H1 (cell line): ENCODE measurements at regions not wholly inside any gene's neighbourhood (a gene's known extent, or its start where the extent isn't known, plus 50 kb on each side); places are given as distances from the start of the nearest gene placed in this dataset.

Source experiments
- CTCF ChIA-PET: fragments of 300-600 bp; sonication (Branson Sonifier 250); formaldehyde crosslinking; loops from one replicate; lab custom pipeline; 2021; ENCODE audit not compliant: partially characterized antibody; lab: Charles Lee
- POLR2A ChIA-PET: fragments of 300-600 bp; sonication (Branson Sonifier 250); formaldehyde crosslinking; loops from one replicate; lab custom pipeline; 2021; ENCODE audit warnings: inconsistent platforms; ENCODE audit not compliant: partially characterized antibody; lab: Charles Lee
- DNase-seq, 2 experiments: peaks; one replicate each; pipeline versions ENCODE4 v3.0.0 to v3.0.0-alpha.2; 2010 to 2022; ENCODE audit warnings: low spot score in 2 of 2, low read depth in 1 of 2, mixed read lengths in 1 of 2
- FAIRE-seq: peaks from 2 replicates; lab custom pipeline; 2011; peaks lifted over from hg19 to GRCh38; lab: Jason Lieb, UNC
- H2AFZ ChIP-seq: 2 replicates; pipeline ENCODE4 v1.8.1; 2012; ENCODE audit warnings: low read length, inconsistent platforms
- H2AK5ac ChIP-seq: 2 replicates; pipeline ENCODE4 v1.6.1; 2013; ENCODE audit warnings: low read depth, low read length
- H2BK120ac ChIP-seq: replicated peaks from 2 replicates; pipeline ENCODE3; 2013; ENCODE audit warnings: low read depth, low read length, inconsistent platforms
- H2BK12ac ChIP-seq: 2 replicates; pipeline ENCODE4 v1.6.1; 2013; ENCODE audit warnings: low read depth, low read length
- H2BK15ac ChIP-seq: 2 replicates; pipeline ENCODE4 v1.6.1; 2013; ENCODE audit warnings: low read length
- H2BK20ac ChIP-seq: 2 replicates; pipeline ENCODE4 v1.6.1; 2013; ENCODE audit warnings: low read length
- H2BK5ac ChIP-seq: 2 replicates; pipeline ENCODE4 v1.6.1; 2013; ENCODE audit warnings: low read depth, low read length
- H3K14ac ChIP-seq: 2 replicates; pipeline ENCODE4 v1.6.1; 2013; ENCODE audit warnings: inconsistent platforms; ENCODE audit not compliant: insufficient read length
- H3K18ac ChIP-seq: 2 replicates; pipeline ENCODE4 v1.6.1; 2013; ENCODE audit warnings: low read length; ENCODE audit errors: extremely low read depth
- H3K23ac ChIP-seq: 2 replicates; pipeline ENCODE4 v1.6.1; 2013; ENCODE audit warnings: inconsistent platforms; ENCODE audit not compliant: insufficient read length
- H3K23me2 ChIP-seq: 2 replicates; pipeline ENCODE4 v1.6.1; 2013; ENCODE audit warnings: low read depth, low read length
- H3K27ac ChIP-seq: 2 replicates; pipeline ENCODE4 v1.6.1; 2011; ENCODE audit warnings: low read depth, low read length, inconsistent platforms
- H3K27me3 ChIP-seq, 4 experiments: replicated peaks in 1 of 4; 1 replicate in 1 of 4; 2 replicates in 3 of 4; pipeline versions ENCODE4 v1.6.1 to v1.8.1; 2011 to 2013; ENCODE audit warnings: low read length in 3 of 4, mild to moderate bottlenecking in 3 of 4, inconsistent platforms in 2 of 4, mixed read lengths in 2 of 4, moderate library complexity in 1 of 4; ENCODE audit not compliant: control insufficient read depth in 3 of 4, insufficient read depth in 3 of 4; ENCODE audit errors: extremely low read depth in 1 of 4
- H3K36me3 ChIP-seq, 4 experiments: 2 replicates each; pipeline versions ENCODE4 v1.6.1 to v1.8.1; 2011 to 2013; ENCODE audit warnings: mild to moderate bottlenecking in 4 of 4, low read length in 3 of 4, moderate library complexity in 2 of 4, control low read depth in 1 of 4, inconsistent platforms in 1 of 4; ENCODE audit not compliant: insufficient read depth in 4 of 4, control insufficient read depth in 2 of 4
- H3K4ac ChIP-seq: replicated peaks from 2 replicates; pipeline ENCODE3; 2013; ENCODE audit warnings: low read length, low read depth, mixed read lengths, inconsistent platforms; ENCODE audit not compliant: insufficient read length
- H3K4me1 ChIP-seq, 4 experiments: replicated peaks in 1 of 4; 1 replicate in 1 of 4; 2 replicates in 3 of 4; pipeline versions ENCODE4 v1.6.1 to v1.8.1; 2011 to 2013; ENCODE audit warnings: low read length in 3 of 4, inconsistent platforms in 2 of 4, mixed read lengths in 1 of 4; ENCODE audit not compliant: insufficient read depth in 4 of 4, control insufficient read depth in 3 of 4
- H3K4me2 ChIP-seq, 2 experiments: 2 replicates each; pipeline versions ENCODE4 v1.6.1 to v1.8.1; 2011 to 2013; ENCODE audit warnings: low read depth in 2 of 2, low read length in 2 of 2, control low read depth in 1 of 2, inconsistent platforms in 1 of 2, mild to moderate bottlenecking in 1 of 2; ENCODE audit not compliant: insufficient read depth in 1 of 2
- H3K4me3 ChIP-seq, 4 experiments: fragments of 200-600, 300-600 bp in 1 of 4; sonication (generic), shearing (Covaris generic), sonication (Bioruptor Twin) in 1 of 4; 2 replicates each; pipeline versions ENCODE4 v1.5.1 to v1.8.1; 2011 to 2016; ENCODE audit warnings: low read length in 4 of 4, low read depth in 3 of 4, control low read depth in 2 of 4, inconsistent platforms in 2 of 4, mild to moderate bottlenecking in 2 of 4, mixed read lengths in 1 of 4, moderate library complexity in 1 of 4; ENCODE audit not compliant: insufficient read depth in 2 of 4; ENCODE audit errors: extremely low read depth in 1 of 4
- H3K56ac ChIP-seq: replicated peaks from 2 replicates; pipeline ENCODE3; 2013; ENCODE audit warnings: low read depth, mild to moderate bottlenecking, mixed read lengths, low read length, inconsistent platforms; ENCODE audit not compliant: insufficient read length
- H3K79me1 ChIP-seq: 2 replicates; pipeline ENCODE4 v1.6.1; 2013; ENCODE audit warnings: low read depth, low read length, control low read depth
- H3K79me2 ChIP-seq, 2 experiments: 2 replicates each; pipeline versions ENCODE4 v1.6.1 to v1.8.1; 2012 to 2013; ENCODE audit warnings: low read length in 2 of 2, mild to moderate bottlenecking in 2 of 2, inconsistent platforms in 1 of 2; ENCODE audit not compliant: insufficient read depth in 2 of 2, control insufficient read depth in 1 of 2
- H3K9ac ChIP-seq, 4 experiments: replicated peaks in 1 of 4; 1 replicate in 1 of 4; 2 replicates in 3 of 4; pipeline versions ENCODE4 v1.6.1 to v1.8.1; 2011 to 2013; ENCODE audit warnings: low read depth in 3 of 4, low read length in 3 of 4, control low read depth in 2 of 4, mild to moderate bottlenecking in 2 of 4, moderate library complexity in 2 of 4, inconsistent platforms in 1 of 4; ENCODE audit errors: extremely low read depth in 1 of 4
- H3K9me3 ChIP-seq, 2 experiments: 2 replicates each; pipeline versions ENCODE4 v1.6.1 to v1.8.1; 2012 to 2013; ENCODE audit warnings: mild to moderate bottlenecking in 2 of 2, moderate library complexity in 2 of 2, control low read depth in 1 of 2, inconsistent platforms in 1 of 2, low read depth in 1 of 2, low read length in 1 of 2, mixed read lengths in 1 of 2; ENCODE audit not compliant: insufficient read depth in 2 of 2
- H4K20me1 ChIP-seq, 2 experiments: replicated peaks in 1 of 2; 2 replicates each; pipeline versions ENCODE3 to v1.8.1; 2011 to 2013; ENCODE audit warnings: inconsistent platforms in 2 of 2, low read length in 2 of 2, mild to moderate bottlenecking in 1 of 2; ENCODE audit not compliant: insufficient read depth in 2 of 2, control insufficient read depth in 1 of 2
- H4K5ac ChIP-seq: 2 replicates; pipeline ENCODE4 v1.6.1; 2013; ENCODE audit warnings: low read length, low read depth, mixed read lengths, inconsistent platforms; ENCODE audit not compliant: insufficient read length
- H4K8ac ChIP-seq: 2 replicates; pipeline ENCODE4 v1.8.0; 2013; ENCODE audit warnings: mild to moderate bottlenecking, moderate library complexity, low read length, inconsistent platforms; ENCODE audit not compliant: insufficient read depth; ENCODE audit errors: extremely low read depth
- H4K91ac ChIP-seq: replicated peaks from 2 replicates; pipeline ENCODE3; 2013; ENCODE audit warnings: low read length, mixed read lengths, inconsistent platforms; ENCODE audit not compliant: insufficient read length
- BACH1 ChIP-seq: IDR thresholded peaks from 2 replicates; pipeline ENCODE4 v1.6.1; 2012; ENCODE audit warnings: low read length, improper control_type of control experiment
- CTCF ChIP-seq, 3 experiments: IDR thresholded peaks; 1 replicate in 2 of 3; 2 replicates in 1 of 3; pipeline versions ENCODE4 v1.5.1 to v1.6.1; 2011; ENCODE audit warnings: low read length in 3 of 3, mild to moderate bottlenecking in 3 of 3, inconsistent platforms in 2 of 3, low read depth in 1 of 3, moderate library complexity in 1 of 3; ENCODE audit not compliant: insufficient read depth in 1 of 3; ENCODE audit errors: control extremely low read depth in 1 of 3
- E2F6 ChIP-seq: IDR thresholded peaks from 2 replicates; pipeline ENCODE4 v1.6.1; 2012; ENCODE audit warnings: inconsistent platforms
- EZH2 ChIP-seq: fragments of 200-600 bp; sonication (generic); IDR thresholded peaks from 2 replicates; pipeline ENCODE4 v1.7.1; 2012; ENCODE audit warnings: low read depth, mild to moderate bottlenecking, moderate library complexity, low read length, inconsistent platforms; ENCODE audit not compliant: severe bottlenecking
- FOSL1 ChIP-seq: IDR thresholded peaks from 2 replicates; pipeline ENCODE4 v1.6.1; 2011; ENCODE audit warnings: mild to moderate bottlenecking, low read depth, low read length, moderate library complexity; ENCODE audit not compliant: insufficient read depth
- JUND ChIP-seq: IDR thresholded peaks from 2 replicates; pipeline ENCODE4 v1.6.1; 2011; ENCODE audit warnings: mild to moderate bottlenecking, improper control_type of control experiment, low read length
- KDM4A ChIP-seq: IDR thresholded peaks from one replicate; pipeline ENCODE4 v1.7.1; 2012; ENCODE audit warnings: low read depth, mild to moderate bottlenecking, moderate library complexity, low read length, inconsistent platforms; ENCODE audit not compliant: severe bottlenecking
- NANOG ChIP-seq: IDR thresholded peaks from 2 replicates; pipeline ENCODE4 v1.6.1; 2011; ENCODE audit warnings: low read length, low read depth, mild to moderate bottlenecking, inconsistent platforms; ENCODE audit not compliant: insufficient read depth, poor library complexity, severe bottlenecking
- NRF1 ChIP-seq: IDR thresholded peaks from 2 replicates; pipeline ENCODE4 v1.6.1; 2011; ENCODE audit warnings: mild to moderate bottlenecking, low read depth, low read length, improper control_type of control experiment
- POLR2A ChIP-seq, 2 experiments: IDR thresholded peaks; 1 replicate in 1 of 2; 2 replicates in 1 of 2; pipeline ENCODE4 v1.6.1; 2011; ENCODE audit warnings: low read depth in 2 of 2, low read length in 2 of 2, mild to moderate bottlenecking in 2 of 2; ENCODE audit errors: control extremely low read depth in 1 of 2
- POU5F1 ChIP-seq: IDR thresholded peaks from 2 replicates; pipeline ENCODE4 v1.6.1; 2011; ENCODE audit warnings: low read depth, mild to moderate bottlenecking, low read length, moderate library complexity
- RBBP5 ChIP-seq: IDR thresholded peaks from 2 replicates; pipeline ENCODE4 v1.7.1; 2012; ENCODE audit warnings: low read depth, mild to moderate bottlenecking, inconsistent platforms, low read length, moderate library complexity, borderline replicate concordance
- SAP30 ChIP-seq: fragments of 300-600 bp; sonication (generic); IDR thresholded peaks from 2 replicates; pipeline ENCODE4 v1.7.1; 2012; ENCODE audit warnings: low read length, moderate library complexity, mild to moderate bottlenecking, inconsistent platforms; ENCODE audit not compliant: insufficient read depth, insufficient replicate concordance

GRCh38 chr16:35214840-35215239 lies 1755.4 kb downstream of the TP53TG3F start:
- H3K18ac ChIP-seq, result no peak overlapping the region
- no peaks in the 10 kb centered on the region for H4K20me1 ChIP-seq
- H3K9me3 ChIP-seq, result peaks cover 39 to 63% of the 10 kb centered on the region in 2 experiments
- no peak overlapping the region for H2BK15ac ChIP-seq
- H3K4ac ChIP-seq, result no peak overlapping the region
- CTCF ChIA-PET, result no interaction called here
- peaks cover 0 to 3% (median 0%) of the 10 kb centered on the region in 4 experiments; a peak in 1 of 8 replicates for H3K36me3 ChIP-seq
- H3K4me3 ChIP-seq, result no peak overlapping the region
- no peaks in the 10 kb centered on the region for H3K27me3 ChIP-seq
- no peak overlapping the region for H4K8ac ChIP-seq
- FAIRE-seq, result no peak
- no peak overlapping the region for H3K27ac ChIP-seq
- POLR2A ChIA-PET, result no interaction called here
- H2BK5ac ChIP-seq, result no peak overlapping the region
- no peak overlapping the region for H2AK5ac ChIP-seq
- H3K9ac ChIP-seq, result no peak overlapping the region
- H3K14ac ChIP-seq, result no peak overlapping the region
- no peak overlapping the region for H3K23ac ChIP-seq
- no peaks in the 10 kb centered on the region for H3K79me1 ChIP-seq
- no peaks in the 10 kb centered on the region for H3K23me2 ChIP-seq
- no peak overlapping the region for H2BK12ac ChIP-seq
- no peak overlapping the region for H2BK120ac ChIP-seq
- H2BK20ac ChIP-seq, result no peak overlapping the region
- H4K91ac ChIP-seq, result no peak overlapping the region
- no peak overlapping the region for H3K56ac ChIP-seq
- H3K79me2 ChIP-seq, result no peaks in the 10 kb centered on the region
- no peak overlapping the region for H3K4me2 ChIP-seq
- no peak overlapping the region for H2AFZ ChIP-seq
- DNase-seq, result no peak
- no peaks in the 10 kb centered on the region for H3K4me1 ChIP-seq
- H4K5ac ChIP-seq, result no peak overlapping the region
- TF ChIP-seq FOSL1 (no peak), EZH2 (no peak), RBBP5 (no peak), CTCF (IDR thresholded peaks at IDR 0.05; ENCODE audit: control extremely low read depth in 1 of 3, insufficient read depth in 1 of 3, low read depth in 1 of 3, low read length in 3 of 3) (no peak), POU5F1 (no peak), BACH1 (no peak), JUND (no peak), E2F6 (no peak), KDM4A (no peak), POLR2A (IDR thresholded peaks at IDR 0.05; ENCODE audit: control extremely low read depth in 1 of 2, low read depth in 2 of 2, low read length in 2 of 2) (no peak), NRF1 (no peak), SAP30 (no peak), NANOG (no peak)
